Epithelial cell of proximal tubule (primary cell): ENCODE measurements at regions not wholly inside any gene's neighbourhood (a gene's known extent, or its start where the extent isn't known, plus 50 kb on each side); places are given as distances from the start of the nearest gene placed in this dataset.
"Not testable (repeated sequence)": the region's sequence is repeated elsewhere in the genome, so short reads cannot be mapped to it uniquely, and the experiment has no call there.

ENCODE experiments used
- DNase-seq: peaks from one replicate; pipeline ENCODE4 v3.0.0-alpha.2; 2011; ENCODE audit warnings: low read depth
- H3K4me3 ChIP-seq: 2 replicates; pipeline ENCODE4 v1.5.1; 2011; ENCODE audit warnings: low read depth, mild to moderate bottlenecking, low read length
- TF ChIP-seq, protein P1 (sequence below): conservative IDR thresholded peaks from 2 replicates; pipeline ENCODE4 v1.5.1; 2012; ENCODE audit warnings: low read depth, mild to moderate bottlenecking, low read length

- no peak for DNase-seq
- TF ChIP-seq, protein P1, sequence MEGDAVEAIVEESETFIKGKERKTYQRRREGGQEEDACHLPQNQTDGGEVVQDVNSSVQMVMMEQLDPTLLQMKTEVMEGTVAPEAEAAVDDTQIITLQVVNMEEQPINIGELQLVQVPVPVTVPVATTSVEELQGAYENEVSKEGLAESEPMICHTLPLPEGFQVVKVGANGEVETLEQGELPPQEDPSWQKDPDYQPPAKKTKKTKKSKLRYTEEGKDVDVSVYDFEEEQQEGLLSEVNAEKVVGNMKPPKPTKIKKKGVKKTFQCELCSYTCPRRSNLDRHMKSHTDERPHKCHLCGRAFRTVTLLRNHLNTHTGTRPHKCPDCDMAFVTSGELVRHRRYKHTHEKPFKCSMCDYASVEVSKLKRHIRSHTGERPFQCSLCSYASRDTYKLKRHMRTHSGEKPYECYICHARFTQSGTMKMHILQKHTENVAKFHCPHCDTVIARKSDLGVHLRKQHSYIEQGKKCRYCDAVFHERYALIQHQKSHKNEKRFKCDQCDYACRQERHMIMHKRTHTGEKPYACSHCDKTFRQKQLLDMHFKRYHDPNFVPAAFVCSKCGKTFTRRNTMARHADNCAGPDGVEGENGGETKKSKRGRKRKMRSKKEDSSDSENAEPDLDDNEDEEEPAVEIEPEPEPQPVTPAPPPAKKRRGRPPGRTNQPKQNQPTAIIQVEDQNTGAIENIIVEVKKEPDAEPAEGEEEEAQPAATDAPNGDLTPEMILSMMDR = no peak
- no peak overlapping the region for H3K4me3 ChIP-seq
These were observed 505.4 kb upstream of the CITED2 start for GRCh38 chr6:139879823-139880356.

DNA sequence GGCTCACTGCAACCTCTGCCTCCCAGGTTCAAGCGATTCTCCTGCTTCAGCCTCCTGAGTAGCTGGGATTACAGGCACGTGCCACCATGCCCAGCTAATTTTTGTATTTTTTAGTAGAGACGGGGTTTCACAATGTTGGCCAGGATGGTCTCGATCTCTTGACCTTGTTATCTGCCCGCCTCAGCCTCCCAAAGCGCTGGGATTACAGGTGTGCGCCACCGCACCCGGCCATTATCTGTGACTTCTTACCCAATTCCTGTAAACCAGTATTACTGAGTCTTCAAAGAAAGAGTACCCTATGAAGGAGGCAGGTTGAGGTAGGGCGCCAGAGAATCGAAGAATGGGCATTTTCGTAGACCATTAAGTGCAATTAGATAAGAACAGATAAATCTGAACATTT, 504.8 kb upstream of the CITED2 start:
- not testable (repeated sequence) for H3K4me3 ChIP-seq, DNase-seq

- H3K4me3 ChIP-seq = no peak overlapping the region
- no peak for DNase-seq
- TF ChIP-seq, protein P1 = peak; percentile 12
These were observed 503.5 kb upstream of the CITED2 start for GRCh38 chr6:139877828-139878405.

- DNase-seq = no peak
- TF ChIP-seq, protein P1 = no peak
- no peak overlapping the region for H3K4me3 ChIP-seq
These were observed 498.2 kb upstream of the CITED2 start for GRCh38 chr6:139872665-139873064.

GRCh38 chr6:139871803-139872510, 497.5 kb upstream of the CITED2 start:
- no peak overlapping the region for H3K4me3 ChIP-seq
- TF ChIP-seq, protein P1 = no peak
- DNase-seq = no peak

DNA sequence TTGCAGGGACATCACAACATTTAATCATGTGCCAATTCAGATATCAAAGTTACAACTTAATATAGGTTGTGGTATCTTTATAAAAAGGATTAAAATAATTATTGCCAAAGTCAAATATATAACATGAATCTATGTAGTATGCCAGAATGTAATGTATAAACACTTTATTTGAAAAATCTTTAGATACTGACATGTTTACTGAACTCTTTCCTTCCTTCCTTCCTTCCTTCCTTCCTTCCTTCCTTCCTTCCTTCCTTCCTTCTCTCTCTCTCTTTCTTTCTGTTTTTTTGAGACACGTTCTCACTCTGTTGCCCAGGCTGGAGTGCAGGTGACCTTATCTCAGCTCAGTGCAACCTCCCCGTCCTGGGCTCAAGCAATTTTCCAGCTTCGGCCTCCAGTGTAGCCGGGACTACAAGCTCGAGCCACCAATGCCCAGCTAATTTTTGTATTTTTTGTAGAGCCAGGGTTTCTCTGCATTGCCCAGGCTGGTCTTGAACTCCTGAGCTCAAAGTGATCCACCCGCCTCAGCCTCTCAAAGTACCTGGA, 496.8 kb upstream of the CITED2 start:
- TF ChIP-seq, protein P1 = no peak
- H3K4me3 ChIP-seq = no peak overlapping the region
- no peak for DNase-seq

DNA sequence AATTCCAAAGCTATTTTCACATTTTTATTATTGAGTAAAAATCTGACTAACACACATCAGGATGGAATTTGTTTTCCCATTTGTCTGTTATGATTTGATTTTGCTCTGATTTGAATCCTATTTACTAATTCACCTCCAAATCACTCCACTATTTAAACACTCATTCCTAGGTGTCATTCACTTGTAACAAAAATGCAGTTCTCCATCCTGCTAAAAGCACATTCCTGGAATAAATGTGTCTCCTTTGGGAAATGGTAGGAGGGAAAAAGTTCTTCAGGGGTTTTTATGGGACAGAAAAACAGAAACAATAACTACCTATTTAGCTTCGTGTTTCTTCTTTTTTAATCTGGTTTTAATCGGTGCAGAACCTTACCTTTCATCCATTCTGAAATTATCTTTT, 494.1 kb upstream of the CITED2 start:
- no peak for DNase-seq
- TF ChIP-seq, protein P1 = no peak

More for the DNA sequence above, 494.1 kb upstream of the CITED2 start:
- H3K4me3 ChIP-seq = no peak overlapping the region
